ENCODE measurements at regions not wholly inside any gene's neighbourhood (a gene's known extent, or its start where the extent isn't known, plus 50 kb on each side); places are given as distances from the start of the nearest gene placed in this dataset.

- TF ChIP-seq CTCF (IDR thresholded peaks at IDR 0.05 in 8 of 11, conservative IDR thresholded peaks at IDR 0.05 in 3 of 11) (no peak), POLR2A (IDR thresholded peaks at IDR 0.05) (no peak), POLR2AphosphoS5 (IDR thresholded peaks at IDR 0.05) (no peak)
Measured at GRCh38 chr6:159615918-159616317, 77.1 kb downstream of the SOD2 start.

Data from spleen (tissue), 7 donors.